ENCODE measurements at regions not wholly inside any gene's neighbourhood (a gene's known extent, or its start where the extent isn't known, plus 50 kb on each side); places are given as distances from the start of the nearest gene placed in this dataset.

GRCh38 chr1:60924964-60925798, 157.2 kb upstream of the NFIA start:
- Histone ChIP-seq H3K4me3 (peak overlapping the region in 5 of 12 donors; percentile 3 to 34 (median 19)), H3K4me1 (peaks cover 0 to 39% (median 23%) of the 10 kb centered on the region in 12 donors), H3K27ac (peak overlapping the region in 3 of 12 donors; percentile 2 to 34 (median 34)), H3K36me3 (no peaks in the 10 kb centered on the region), H3K27me3 (no peaks in the 10 kb centered on the region), H3K9me3 (no peaks in the 10 kb centered on the region)
- intact Hi-C loops (cut with DNase I), result no loop called here
- ATAC-seq (peak in 3 of 4 donors; percentile 31 to 54 (median 44)), DNase-seq (peak in 1 of 5 donors; percentile 32)
- 33 to 46% (median 38%) methylated on average over 14 of the region's 14 CpGs for WGBS, 4 donors
- no peak for TF ChIP-seq CTCF (IDR thresholded peaks at IDR 0.05)
- no peak for TF ChIP-seq POLR2A (IDR thresholded peaks at IDR 0.05)

- peak overlapping the region in 3 of 12 donors; percentile 2 to 71 (median 39) for H3K27ac ChIP-seq
- no peak for ATAC-seq
- 91 to 98% (median 93%) methylated on average over 3 of the region's 3 CpGs for WGBS, 4 donors
Measured at GRCh38 chr1:60924165-60924564, 158.2 kb upstream of the NFIA start.

GRCh38 chr1:60923389-60924087, 158.8 kb upstream of the NFIA start:
- DNase-seq (no peak), ATAC-seq (peak; percentile 25 to 55 (median 33))
- 23 to 27% (median 27%) methylated on average over 5 of the region's 5 CpGs for WGBS, 4 donors
- Histone ChIP-seq H3K9me3 (no peaks in the 10 kb centered on the region), H3K27ac (peak overlapping the region in 4 of 12 donors; percentile 2 to 71 (median 36)), H3K4me3 (no peak overlapping the region), H3K36me3 (no peaks in the 10 kb centered on the region), H3K27me3 (no peaks in the 10 kb centered on the region), H3K4me1 (peaks cover 0 to 39% (median 23%) of the 10 kb centered on the region in 12 donors)
- TF ChIP-seq POLR2A (IDR thresholded peaks at IDR 0.05) (no peak), CTCF (IDR thresholded peaks at IDR 0.05) (no peak)
- intact Hi-C loops (cut with DNase I), result no loop called here

More at GRCh38 chr1:60924165-60924564, 158.2 kb upstream of the NFIA start:
- Histone ChIP-seq H3K9me3 (no peaks in the 10 kb centered on the region), H3K36me3 (no peaks in the 10 kb centered on the region), H3K4me3 (no peak overlapping the region), H3K4me1 (peaks cover 0 to 39% (median 23%) of the 10 kb centered on the region in 12 donors), H3K27me3 (no peaks in the 10 kb centered on the region)
- TF ChIP-seq CTCF (IDR thresholded peaks at IDR 0.05) (no peak), POLR2A (IDR thresholded peaks at IDR 0.05) (no peak)
- no peak for DNase-seq
- intact Hi-C loops (cut with DNase I), result no loop called here

GRCh38 chr1:60922304-60922703, 160.1 kb upstream of the NFIA start:
- Histone ChIP-seq H3K4me3 (no peak overlapping the region), H3K9me3 (no peaks in the 10 kb centered on the region), H3K27me3 (no peaks in the 10 kb centered on the region), H3K27ac (peak overlapping the region in 4 of 12 donors; percentile 16 to 71 (median 29)), H3K36me3 (no peaks in the 10 kb centered on the region), H3K4me1 (peaks cover 0 to 39% (median 23%) of the 10 kb centered on the region in 12 donors)
- DNase-seq, result peak in 2 of 5 donors; percentile 39 to 47
- peak in 2 of 4 donors; percentile 33 to 54 for ATAC-seq
- 55 to 84% (median 71%) methylated on average over 4 of the region's 4 CpGs for WGBS, 4 donors
- intact Hi-C loops (cut with DNase I), result no loop called here
- TF ChIP-seq CTCF (IDR thresholded peaks at IDR 0.05), result no peak
- TF ChIP-seq POLR2A (IDR thresholded peaks at IDR 0.05), result no peak
